Mesothelial cell of epicardium (in vitro differentiated cells): ENCODE measurements at regions not wholly inside any gene's neighbourhood (a gene's known extent, or its start where the extent isn't known, plus 50 kb on each side); places are given as distances from the start of the nearest gene placed in this dataset.

Experiments used
- DNase-seq, 2 experiments: peaks; one replicate each; pipeline ENCODE4 v3.0.0; 2021; ENCODE audit warnings: low spot score in 2 of 2; ENCODE audit not compliant: unreplicated experiment in 2 of 2
- H3K27ac Mint-ChIP-seq: 2 replicates; pipeline ENCODE4 v1.8.0; 2021; ENCODE audit warnings: mixed read lengths
- H3K27me3 Mint-ChIP-seq: 2 replicates; pipeline ENCODE4 v1.8.0; 2021; ENCODE audit warnings: low read depth, mixed read lengths
- H3K36me3 Mint-ChIP-seq: 2 replicates; pipeline ENCODE4 v1.8.0; 2021; ENCODE audit warnings: mixed read lengths
- H3K4me1 Mint-ChIP-seq: 2 replicates; pipeline ENCODE4 v1.8.0; 2021; ENCODE audit warnings: mixed read lengths
- H3K4me3 Mint-ChIP-seq: 2 replicates; pipeline ENCODE4 v1.8.0; 2021; ENCODE audit warnings: mild to moderate bottlenecking, moderate library complexity, mixed read lengths
- H3K9me3 Mint-ChIP-seq: 2 replicates; pipeline ENCODE4 v1.8.0; 2021; ENCODE audit warnings: mixed read lengths
- CTCF ChIP-seq: fragments of 200-600 bp; sonication (generic); IDR thresholded peaks from one replicate; pipeline ENCODE4 v1.5.0; 2021; ENCODE audit warnings: antibody characterized with exemption; ENCODE audit not compliant: unreplicated experiment

GRCh38 chr2:129376426-129377077, 602.9 kb upstream of the RAB6C start:
- no peak overlapping the region for H3K27ac Mint-ChIP-seq
- no peak for TF ChIP-seq CTCF
- H3K36me3 Mint-ChIP-seq: peaks cover 6% of the 10 kb centered on the region
- H3K4me3 Mint-ChIP-seq: no peak overlapping the region
- no peaks in the 10 kb centered on the region for H3K27me3 Mint-ChIP-seq
- peaks cover 9% of the 10 kb centered on the region for H3K9me3 Mint-ChIP-seq
- no peak for DNase-seq
- peaks cover 48% of the 10 kb centered on the region for H3K4me1 Mint-ChIP-seq

GRCh38 chr2:129377078-129377469, 602.4 kb upstream of the RAB6C start:
- DNase-seq: no peak
- Mint-ChIP-seq H3K9me3 (peaks cover 12% of the 10 kb centered on the region), H3K4me1 (peaks cover 43% of the 10 kb centered on the region), H3K27ac (no peak overlapping the region), H3K36me3 (peaks cover 8% of the 10 kb centered on the region), H3K4me3 (no peak overlapping the region), H3K27me3 (no peaks in the 10 kb centered on the region)
- no peak for TF ChIP-seq CTCF

GRCh38 chr2:129378186-129378585, 601.3 kb upstream of the RAB6C start:
- Mint-ChIP-seq H3K4me3 (no peak overlapping the region), H3K4me1 (peaks cover 32% of the 10 kb centered on the region), H3K27ac (no peak overlapping the region), H3K9me3 (peaks cover 22% of the 10 kb centered on the region), H3K36me3 (peaks cover 9% of the 10 kb centered on the region), H3K27me3 (no peaks in the 10 kb centered on the region)
- DNase-seq: no peak
- no peak for TF ChIP-seq CTCF

- H3K9me3 Mint-ChIP-seq: peaks cover 33% of the 10 kb centered on the region
- H3K4me1 Mint-ChIP-seq: peaks cover 24% of the 10 kb centered on the region
- no peak for TF ChIP-seq CTCF
- no peak for DNase-seq
- peak overlapping the region; percentile 57 for H3K27ac Mint-ChIP-seq
- H3K36me3 Mint-ChIP-seq: peaks cover 9% of the 10 kb centered on the region
- no peak overlapping the region for H3K4me3 Mint-ChIP-seq
- no peaks in the 10 kb centered on the region for H3K27me3 Mint-ChIP-seq
Measured at GRCh38 chr2:129379411-129379810, 600.1 kb upstream of the RAB6C start.

GRCh38 chr2:129381789-129382188, 597.7 kb upstream of the RAB6C start:
- Mint-ChIP-seq H3K36me3 (peaks cover 12% of the 10 kb centered on the region), H3K4me3 (no peak overlapping the region), H3K9me3 (peaks cover 43% of the 10 kb centered on the region), H3K4me1 (peaks cover 15% of the 10 kb centered on the region), H3K27ac (no peak overlapping the region), H3K27me3 (no peaks in the 10 kb centered on the region)
- TF ChIP-seq CTCF: no peak
- no peak for DNase-seq

- TF ChIP-seq CTCF: no peak
- H3K9me3 Mint-ChIP-seq: peaks cover 24% of the 10 kb centered on the region
Measured at GRCh38 chr2:129388870-129389269, 590.6 kb upstream of the RAB6C start.

More at GRCh38 chr2:129388870-129389269, 590.6 kb upstream of the RAB6C start:
- Mint-ChIP-seq H3K4me1 (no peaks in the 10 kb centered on the region), H3K27me3 (no peaks in the 10 kb centered on the region), H3K36me3 (peaks cover 3% of the 10 kb centered on the region), H3K27ac (no peak overlapping the region), H3K4me3 (no peak overlapping the region)
- no peak for DNase-seq
